ENCODE measurements at regions not wholly inside any gene's neighbourhood (a gene's known extent, or its start where the extent isn't known, plus 50 kb on each side); places are given as distances from the start of the nearest gene placed in this dataset.

GRCh38 chr11:91160661-91161060 is 937.8 kb upstream of the CHORDC1 start:
- no peaks in the 10 kb centered on the region for H3K27me3 ChIP-seq (replicated peaks; ENCODE audit: insufficient read depth, low read length)
- DNase-seq, result no peak
- peaks cover 3% of the 10 kb centered on the region; the same call in 1 of the 2 replicates for H3K4me1 ChIP-seq (ENCODE audit: low read length)
- H3K27ac ChIP-seq (ENCODE audit: low read length), result no peak overlapping the region
- no peaks in the 10 kb centered on the region for H3K9me2 ChIP-seq (replicated peaks; ENCODE audit: insufficient read depth, low read length)
- H3K79me2 ChIP-seq (ENCODE audit: low read length), result no peaks in the 10 kb centered on the region
- no peak overlapping the region for H3K9ac ChIP-seq (ENCODE audit: low read length)
- H3K9me3 ChIP-seq (replicated peaks; ENCODE audit: insufficient read depth, low read length), result no peaks in the 10 kb centered on the region
- no peaks in the 10 kb centered on the region for H3F3A ChIP-seq (ENCODE audit: insufficient read depth, low read length)
- H3K4me3 ChIP-seq (ENCODE audit: low read length), result no peak overlapping the region
- H2AFZ ChIP-seq (ENCODE audit: low read length), result no peak overlapping the region
- H4K20me1 ChIP-seq (ENCODE audit: insufficient read depth, low read length), result no peaks in the 10 kb centered on the region
- no peaks in the 10 kb centered on the region for H3K36me3 ChIP-seq (replicated peaks; ENCODE audit: insufficient read depth, low read length)
- H3K4me2 ChIP-seq (ENCODE audit: low read depth, low read length), result no peak overlapping the region
- TF ChIP-seq EZH2phosphoT487 (IDR thresholded peaks at IDR 0.05; ENCODE audit: low read length), result no peak
- no peak for TF ChIP-seq EZH2 (optimal IDR thresholded peaks at IDR 0.05; ENCODE audit: low read depth, low read length)
- TF ChIP-seq CTCF (IDR thresholded peaks at IDR 0.05; ENCODE audit: low read length), result no peak

- no peak for DNase-seq
- no peak overlapping the region for H3K4me2 ChIP-seq (ENCODE audit: low read depth, low read length)
- TF ChIP-seq EZH2phosphoT487 (IDR thresholded peaks at IDR 0.05; ENCODE audit: low read length), result no peak
- TF ChIP-seq CTCF (IDR thresholded peaks at IDR 0.05; ENCODE audit: low read length), result no peak
- TF ChIP-seq EZH2 (optimal IDR thresholded peaks at IDR 0.05; ENCODE audit: low read depth, low read length), result no peak
These were observed 936.2 kb upstream of the CHORDC1 start for GRCh38 chr11:91158891-91159537.

GRCh38 chr11:91158297-91158696 is 935.4 kb upstream of the CHORDC1 start:
- Histone ChIP-seq H3K27me3 (replicated peaks; ENCODE audit: insufficient read depth, low read length) (no peaks in the 10 kb centered on the region), H3K27ac (ENCODE audit: low read length) (no peak overlapping the region), H3K9me2 (replicated peaks; ENCODE audit: insufficient read depth, low read length) (no peaks in the 10 kb centered on the region), H3K36me3 (replicated peaks; ENCODE audit: insufficient read depth, low read length) (no peaks in the 10 kb centered on the region), H4K20me1 (ENCODE audit: insufficient read depth, low read length) (no peaks in the 10 kb centered on the region), H3F3A (ENCODE audit: insufficient read depth, low read length) (no peaks in the 10 kb centered on the region), H2AFZ (ENCODE audit: low read length) (no peak overlapping the region), H3K9ac (ENCODE audit: low read length) (no peak overlapping the region), H3K4me1 (ENCODE audit: low read length) (peaks cover 3% of the 10 kb centered on the region; the same call in 1 of the 2 replicates), H3K4me3 (ENCODE audit: low read length) (no peak overlapping the region), H3K79me2 (ENCODE audit: low read length) (no peaks in the 10 kb centered on the region), H3K9me3 (replicated peaks; ENCODE audit: insufficient read depth, low read length) (no peaks in the 10 kb centered on the region), H3K4me2 (ENCODE audit: low read depth, low read length) (no peak overlapping the region)
- DNase-seq, result no peak
- TF ChIP-seq EZH2phosphoT487 (IDR thresholded peaks at IDR 0.05; ENCODE audit: low read length), result no peak
- TF ChIP-seq CTCF (IDR thresholded peaks at IDR 0.05; ENCODE audit: low read length), result no peak
- no peak for TF ChIP-seq EZH2 (optimal IDR thresholded peaks at IDR 0.05; ENCODE audit: low read depth, low read length)

More at GRCh38 chr11:91158891-91159537, 936.2 kb upstream of the CHORDC1 start:
- no peak overlapping the region for H3K27ac ChIP-seq (ENCODE audit: low read length)
- no peak overlapping the region for H3K9ac ChIP-seq (ENCODE audit: low read length)
- H3K4me3 ChIP-seq (ENCODE audit: low read length), result no peak overlapping the region
- no peaks in the 10 kb centered on the region for H3K9me2 ChIP-seq (replicated peaks; ENCODE audit: insufficient read depth, low read length)
- no peaks in the 10 kb centered on the region for H3K79me2 ChIP-seq (ENCODE audit: low read length)
- no peaks in the 10 kb centered on the region for H3K27me3 ChIP-seq (replicated peaks; ENCODE audit: insufficient read depth, low read length)
- H3F3A ChIP-seq (ENCODE audit: insufficient read depth, low read length), result no peaks in the 10 kb centered on the region
- H3K36me3 ChIP-seq (replicated peaks; ENCODE audit: insufficient read depth, low read length), result no peaks in the 10 kb centered on the region
- no peak overlapping the region for H2AFZ ChIP-seq (ENCODE audit: low read length)
- H3K4me1 ChIP-seq (ENCODE audit: low read length), result peaks cover 3% of the 10 kb centered on the region; the same call in 1 of the 2 replicates
- H4K20me1 ChIP-seq (ENCODE audit: insufficient read depth, low read length), result no peaks in the 10 kb centered on the region
- H3K9me3 ChIP-seq (replicated peaks; ENCODE audit: insufficient read depth, low read length), result no peaks in the 10 kb centered on the region
